Effector memory CD8-positive, alpha-beta T cell (primary cell): ENCODE measurements at regions not wholly inside any gene's neighbourhood (a gene's known extent, or its start where the extent isn't known, plus 50 kb on each side); places are given as distances from the start of the nearest gene placed in this dataset.
"Not testable (repeated sequence)": the region's sequence is repeated elsewhere in the genome, so short reads cannot be mapped to it uniquely, and the experiment has no call there.

Source experiments
- ATAC-seq: fragments of 150-1000 bp; cut with Tn5 transposase; replicated peaks from 2 replicates; pipeline ENCODE4 v1.10.0; 2021; ENCODE audit warnings: mild to moderate bottlenecking, moderate library complexity
- DNase-seq, 3 experiments: peaks; one replicate each; pipeline ENCODE4 v3.0.0; 2021
- H3K27ac Mint-ChIP-seq, 2 donors: one replicate each; pipeline ENCODE4 v1.8.0; 2022; ENCODE audit warnings: mild to moderate bottlenecking in 2 of 2, mixed read lengths in 2 of 2, moderate library complexity in 2 of 2
- H3K27me3 Mint-ChIP-seq, 2 donors: one replicate each; pipeline ENCODE4 v1.8.0; 2022; ENCODE audit warnings: mixed read lengths in 2 of 2
- H3K36me3 Mint-ChIP-seq: one replicate; pipeline ENCODE4 v1.8.0; 2022; ENCODE audit warnings: mild to moderate bottlenecking, moderate library complexity, mixed read lengths; ENCODE audit not compliant: insufficient read depth
- H3K4me1 Mint-ChIP-seq, 2 donors: one replicate each; pipeline ENCODE4 v1.8.0; 2022; ENCODE audit warnings: low read depth in 2 of 2, mixed read lengths in 2 of 2
- H3K4me3 Mint-ChIP-seq, 2 donors: one replicate each; pipeline ENCODE4 v1.8.0; 2022; ENCODE audit warnings: mild to moderate bottlenecking in 2 of 2, mixed read lengths in 2 of 2, moderate library complexity in 2 of 2
- H3K9me3 Mint-ChIP-seq, 2 donors: one replicate each; pipeline ENCODE4 v1.8.0; 2022; ENCODE audit warnings: mixed read lengths in 2 of 2

DNA sequence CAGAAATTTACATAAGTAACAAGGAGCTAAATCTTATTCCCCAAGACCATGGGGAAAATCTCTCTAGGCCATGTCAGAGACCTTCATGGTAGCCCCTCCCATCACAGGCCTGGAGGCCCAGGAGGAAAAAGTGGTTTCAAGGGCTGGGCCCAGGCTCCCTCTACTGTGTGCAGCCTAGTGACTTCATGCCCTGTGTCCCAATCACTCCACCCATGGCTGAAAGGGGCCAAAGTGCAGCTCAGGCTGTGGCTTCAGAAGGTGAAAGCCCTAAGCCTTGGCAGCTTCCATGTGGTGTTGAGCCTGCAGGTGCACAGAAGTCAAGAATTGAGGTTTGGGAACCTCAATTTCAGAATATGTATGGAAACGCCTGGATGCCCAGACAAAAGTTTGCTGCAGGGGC is 1612.7 kb upstream of the SLC39A10 start:
- no peak overlapping the region for H3K27ac Mint-ChIP-seq
- H3K27me3 Mint-ChIP-seq = no peaks in the 10 kb centered on the region
- H3K4me3 Mint-ChIP-seq = no peak overlapping the region
- peaks cover 4 to 6% of the 10 kb centered on the region in 2 donors for H3K9me3 Mint-ChIP-seq
- H3K4me1 Mint-ChIP-seq = no peaks in the 10 kb centered on the region
- ATAC-seq (no peak), DNase-seq (no peak)
- H3K36me3 Mint-ChIP-seq = no peaks in the 10 kb centered on the region

DNA sequence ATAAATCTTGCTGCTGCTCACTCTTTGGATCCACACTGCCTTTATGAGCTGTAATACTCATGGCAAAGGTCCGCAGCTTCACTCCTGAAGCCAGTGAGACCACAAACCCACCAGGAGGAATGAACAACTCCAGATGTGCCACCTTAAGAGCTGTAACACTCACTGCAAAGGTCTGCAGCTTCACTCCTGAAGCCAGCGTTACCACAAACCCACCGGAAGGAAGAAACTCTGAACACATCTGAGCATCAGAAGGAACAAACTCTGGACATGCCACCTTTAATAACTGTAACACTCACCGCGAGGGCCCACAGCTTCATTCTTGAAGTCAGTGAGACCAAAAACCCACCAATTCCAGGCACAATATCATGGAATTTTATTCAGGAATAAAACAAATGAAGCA is 1635.9 kb upstream of the SLC39A10 start:
- H3K9me3 Mint-ChIP-seq, DNase-seq, H3K27ac Mint-ChIP-seq, H3K36me3 Mint-ChIP-seq, H3K27me3 Mint-ChIP-seq, H3K4me3 Mint-ChIP-seq, ATAC-seq, H3K4me1 Mint-ChIP-seq: not testable (repeated sequence)

DNA sequence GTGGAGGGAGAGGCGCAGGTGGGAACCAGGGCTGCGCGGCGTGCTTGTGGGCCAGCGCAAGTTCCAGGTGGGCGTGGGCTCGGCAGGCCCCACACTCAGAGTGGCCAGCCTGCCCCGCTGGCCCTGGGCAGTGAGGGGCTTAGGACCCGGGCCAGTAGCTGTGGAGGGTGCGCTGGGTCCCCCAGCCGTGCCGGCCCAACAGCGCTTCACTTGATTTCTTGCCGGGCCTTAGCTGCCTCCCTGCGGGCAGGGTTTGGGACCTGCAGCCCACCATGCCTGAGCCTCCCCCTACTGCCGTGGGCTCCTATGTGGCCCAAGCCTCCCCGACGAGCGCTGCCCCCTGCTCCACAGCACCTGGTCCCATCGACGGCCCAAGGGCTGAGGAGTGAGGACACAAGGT is 1636.9 kb upstream of the SLC39A10 start:
- H3K4me3 Mint-ChIP-seq = no peak overlapping the region
- no peak for DNase-seq
- H3K27ac Mint-ChIP-seq = no peak overlapping the region
- no peaks in the 10 kb centered on the region for H3K27me3 Mint-ChIP-seq
- H3K36me3 Mint-ChIP-seq = peaks cover 3% of the 10 kb centered on the region
- ATAC-seq = no peak
- peaks cover 2 to 7% of the 10 kb centered on the region in 2 donors for H3K9me3 Mint-ChIP-seq
- H3K4me1 Mint-ChIP-seq = no peaks in the 10 kb centered on the region

GRCh38 chr2:194015751-194016150 is 1641.3 kb upstream of the SLC39A10 start:
- no peaks in the 10 kb centered on the region for H3K27me3 Mint-ChIP-seq
- ATAC-seq = no peak
- H3K36me3 Mint-ChIP-seq = peaks cover 3% of the 10 kb centered on the region
- H3K27ac Mint-ChIP-seq = no peak overlapping the region
- no peak for DNase-seq
- H3K4me1 Mint-ChIP-seq = no peaks in the 10 kb centered on the region
- H3K4me3 Mint-ChIP-seq = no peak overlapping the region
- peaks cover 0 to 4% of the 10 kb centered on the region in 2 donors for H3K9me3 Mint-ChIP-seq

DNA sequence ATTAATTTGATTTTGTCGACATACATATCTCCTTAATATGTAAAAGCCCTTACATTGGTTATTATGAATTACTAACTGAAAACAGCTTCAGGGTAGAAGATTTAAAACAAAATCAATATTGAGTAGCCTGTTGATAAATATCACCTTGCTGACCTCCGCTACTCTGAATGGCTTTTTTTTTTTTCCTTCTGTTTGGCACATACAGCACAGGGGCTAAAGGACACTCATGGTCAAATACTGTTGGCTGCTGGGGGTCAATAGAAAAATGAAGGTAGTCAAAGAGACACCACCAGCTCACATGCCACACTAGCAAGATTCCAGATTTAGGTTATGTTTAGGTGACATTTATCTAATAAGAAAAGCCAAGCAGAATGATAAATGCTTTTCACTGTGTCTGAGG is 1642.4 kb upstream of the SLC39A10 start:
- no peak for DNase-seq
- ATAC-seq = no peak
- Mint-ChIP-seq H3K36me3 (peaks cover 3% of the 10 kb centered on the region), H3K4me1 (no peaks in the 10 kb centered on the region), H3K27ac (no peak overlapping the region), H3K27me3 (no peaks in the 10 kb centered on the region), H3K4me3 (no peak overlapping the region), H3K9me3 (peaks cover 0 to 4% of the 10 kb centered on the region in 2 donors)

DNA sequence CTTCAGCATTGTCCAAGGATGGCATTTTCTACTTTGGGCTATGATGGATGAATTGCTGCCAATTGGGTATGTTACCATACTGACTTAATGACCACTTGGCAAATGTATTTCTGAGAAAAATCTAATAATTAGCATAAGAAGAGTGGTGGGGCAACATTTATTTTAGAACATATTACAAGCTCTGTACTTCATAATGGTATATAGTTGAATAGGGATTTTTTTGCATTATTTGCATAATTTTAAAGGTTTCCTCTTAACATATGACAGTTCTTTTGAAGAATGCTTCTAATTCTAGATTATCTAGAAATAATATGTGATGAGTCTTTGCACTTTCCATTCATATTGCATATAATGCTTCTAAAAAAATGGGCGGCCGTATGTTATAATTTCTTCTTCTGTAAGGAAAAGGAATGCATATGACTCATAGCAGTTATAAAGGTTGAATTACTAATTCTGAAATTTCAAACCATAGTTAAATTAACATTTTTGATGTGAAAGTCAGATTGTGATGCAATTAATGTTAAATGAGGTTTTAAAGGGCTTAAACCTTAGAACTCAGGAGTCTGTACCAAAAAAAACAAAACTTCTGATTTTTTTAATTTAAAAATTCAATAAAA is 1652.3 kb upstream of the SLC39A10 start:
- Mint-ChIP-seq H3K27ac (no peak overlapping the region), H3K4me1 (no peaks in the 10 kb centered on the region), H3K9me3 (peaks cover 3 to 24% of the 10 kb centered on the region in 2 donors), H3K36me3 (no peaks in the 10 kb centered on the region), H3K27me3 (no peaks in the 10 kb centered on the region), H3K4me3 (no peak overlapping the region)
- DNase-seq (no peak), ATAC-seq (no peak)

DNA sequence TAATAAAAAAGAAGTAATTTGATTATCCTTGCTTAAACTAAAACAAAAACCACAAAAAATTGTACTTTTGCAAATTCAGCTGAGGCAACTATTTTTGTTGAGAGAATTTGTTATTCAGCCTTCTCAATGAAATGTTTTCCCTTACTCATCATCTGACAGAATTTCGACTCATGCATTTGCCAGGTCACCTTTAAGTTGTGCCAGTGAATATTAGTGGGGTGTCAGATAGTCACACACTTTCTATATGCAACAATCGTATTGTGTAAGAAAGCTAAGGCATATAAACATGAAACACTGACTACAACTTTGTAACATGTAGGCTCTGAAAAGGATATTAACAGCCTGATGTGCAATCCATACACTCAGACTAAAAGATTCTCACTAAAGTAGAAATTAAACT is 1653.1 kb upstream of the SLC39A10 start:
- Mint-ChIP-seq H3K4me3 (no peak overlapping the region), H3K36me3 (no peaks in the 10 kb centered on the region), H3K9me3 (peaks cover 3 to 18% of the 10 kb centered on the region in 2 donors), H3K4me1 (no peaks in the 10 kb centered on the region), H3K27ac (no peak overlapping the region), H3K27me3 (no peaks in the 10 kb centered on the region)
- ATAC-seq = no peak
- no peak for DNase-seq

DNA sequence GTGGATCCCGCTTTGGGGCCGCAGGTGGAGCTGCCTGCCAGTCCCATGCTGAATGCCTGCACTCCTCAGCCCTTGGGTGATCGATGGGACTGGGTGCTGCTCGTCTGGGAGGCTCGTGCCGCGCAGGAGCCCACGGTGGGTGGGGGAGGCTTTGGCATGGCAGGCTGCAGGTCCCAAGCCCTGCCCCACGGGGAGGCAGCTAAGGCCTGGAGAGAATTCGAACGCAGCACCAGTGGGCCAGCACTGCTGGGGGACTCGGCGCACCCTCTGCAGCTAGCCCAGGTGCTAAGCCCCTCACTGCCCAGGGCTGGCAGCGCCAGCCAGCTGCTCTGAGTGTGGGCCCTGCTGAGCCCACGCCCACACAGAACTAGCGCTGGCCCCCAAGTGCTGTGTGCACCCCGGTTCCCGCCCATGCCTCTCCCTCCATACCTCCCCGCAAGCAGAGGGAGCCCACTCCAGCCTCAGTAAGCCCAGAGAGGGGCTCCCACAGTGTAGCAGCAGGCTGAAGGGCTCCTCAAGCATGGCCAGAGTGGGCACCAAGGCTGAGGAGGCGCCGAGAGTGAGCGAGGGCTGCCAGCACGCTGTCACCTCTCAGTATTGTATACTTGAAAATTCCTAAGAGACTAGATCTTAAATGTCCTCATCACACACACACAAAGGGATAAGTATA is 1654.2 kb upstream of the SLC39A10 start:
- DNase-seq = no peak
- Mint-ChIP-seq H3K4me1 (no peaks in the 10 kb centered on the region), H3K9me3 (peaks cover 3 to 8% of the 10 kb centered on the region in 2 donors), H3K36me3 (no peaks in the 10 kb centered on the region), H3K27me3 (no peaks in the 10 kb centered on the region), H3K4me3 (no peak overlapping the region), H3K27ac (no peak overlapping the region)
- no peak for ATAC-seq

- H3K4me1 Mint-ChIP-seq = no peaks in the 10 kb centered on the region
These were observed 1666.2 kb upstream of the SLC39A10 start for GRCh38 chr2:193990868-193991267.

DNA sequence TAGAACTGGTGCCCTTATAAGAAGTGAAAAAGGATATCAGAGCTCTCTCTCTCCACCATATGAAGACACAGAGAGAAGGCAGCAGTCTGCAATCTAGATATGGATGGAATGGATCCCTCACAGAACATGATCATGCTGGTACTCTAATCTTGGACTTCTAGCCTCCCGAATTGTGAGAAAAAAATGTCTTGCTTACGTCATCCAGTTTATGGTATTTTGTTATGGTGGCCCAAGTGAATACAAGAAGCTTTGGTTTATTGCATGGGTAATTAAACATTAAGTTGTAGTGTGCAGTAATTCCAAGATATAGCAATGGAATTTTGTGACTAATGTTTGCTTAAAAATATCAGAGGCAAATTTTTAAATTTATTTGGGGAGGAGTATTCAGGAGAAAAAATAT is 1667.4 kb upstream of the SLC39A10 start:
- DNase-seq (no peak), ATAC-seq (no peak)
- Mint-ChIP-seq H3K27me3 (no peaks in the 10 kb centered on the region), H3K9me3 (peaks cover 5 to 13% of the 10 kb centered on the region in 2 donors), H3K36me3 (no peaks in the 10 kb centered on the region), H3K27ac (no peak overlapping the region), H3K4me1 (no peaks in the 10 kb centered on the region), H3K4me3 (no peak overlapping the region)

More at GRCh38 chr2:193990868-193991267, 1666.2 kb upstream of the SLC39A10 start:
- Mint-ChIP-seq H3K27me3 (no peaks in the 10 kb centered on the region), H3K9me3 (peaks cover 5 to 13% of the 10 kb centered on the region in 2 donors), H3K4me3 (no peak overlapping the region), H3K36me3 (no peaks in the 10 kb centered on the region), H3K27ac (no peak overlapping the region)
- DNase-seq (no peak), ATAC-seq (no peak)

DNA sequence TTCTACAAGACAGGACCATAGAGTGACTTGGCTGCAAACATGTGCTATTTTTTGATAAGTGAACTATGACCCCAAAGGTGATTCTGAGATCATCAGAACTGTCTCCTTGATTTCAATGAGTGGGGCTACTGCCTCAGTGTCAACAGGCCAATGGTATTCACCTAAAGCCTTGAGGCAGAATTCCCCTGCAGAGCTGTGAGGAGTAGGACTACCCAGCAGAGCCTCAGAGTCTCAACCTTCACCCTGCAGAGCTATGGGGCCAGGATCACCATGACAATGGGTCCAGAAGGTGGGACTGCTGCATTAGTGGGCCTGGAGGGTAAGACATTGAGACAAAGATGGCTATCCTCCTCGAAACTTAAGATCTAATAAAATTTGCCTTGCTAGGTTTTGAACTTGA is 1668.2 kb upstream of the SLC39A10 start:
- Mint-ChIP-seq H3K4me1 (no peaks in the 10 kb centered on the region), H3K36me3 (no peaks in the 10 kb centered on the region), H3K27me3 (no peaks in the 10 kb centered on the region), H3K9me3 (peaks cover 5 to 13% of the 10 kb centered on the region in 2 donors), H3K27ac (no peak overlapping the region), H3K4me3 (no peak overlapping the region)
- DNase-seq = no peak
- no peak for ATAC-seq

GRCh38 chr2:193985272-193985671 is 1671.8 kb upstream of the SLC39A10 start:
- H3K36me3 Mint-ChIP-seq = no peaks in the 10 kb centered on the region
- H3K27me3 Mint-ChIP-seq = no peaks in the 10 kb centered on the region
- no peak for ATAC-seq
- H3K4me1 Mint-ChIP-seq = no peaks in the 10 kb centered on the region
- H3K9me3 Mint-ChIP-seq = peaks cover 5 to 13% of the 10 kb centered on the region in 2 donors
- H3K27ac Mint-ChIP-seq = no peak overlapping the region
- no peak for DNase-seq
- H3K4me3 Mint-ChIP-seq = no peak overlapping the region

DNA sequence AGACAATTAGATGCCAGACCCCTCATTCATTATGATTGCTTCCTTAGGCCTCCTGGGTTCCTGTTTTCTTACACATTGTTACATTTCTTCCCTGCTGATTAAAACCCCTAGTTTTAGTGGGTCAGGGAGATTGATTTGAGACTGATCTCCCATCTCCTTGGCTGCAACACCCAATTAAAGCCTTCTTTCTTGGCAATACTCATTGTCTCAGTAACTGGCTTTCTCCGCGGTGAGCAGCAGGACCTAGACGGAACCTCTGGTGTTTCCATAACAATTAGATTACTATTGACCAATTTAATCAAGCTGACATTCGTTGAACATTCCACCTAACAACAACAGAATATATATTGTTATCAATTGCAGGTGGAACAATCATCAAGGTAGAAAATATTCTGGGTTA is 1676.4 kb upstream of the SLC39A10 start:
- no peak overlapping the region for H3K27ac Mint-ChIP-seq
- DNase-seq (no peak), ATAC-seq (no peak)
- no peak overlapping the region for H3K4me3 Mint-ChIP-seq
- peaks cover 0 to 2% of the 10 kb centered on the region in 2 donors for H3K9me3 Mint-ChIP-seq
- no peaks in the 10 kb centered on the region for H3K36me3 Mint-ChIP-seq
- no peaks in the 10 kb centered on the region for H3K27me3 Mint-ChIP-seq
- no peaks in the 10 kb centered on the region for H3K4me1 Mint-ChIP-seq

GRCh38 chr2:193973781-193974180 is 1683.2 kb upstream of the SLC39A10 start:
- H3K9me3 Mint-ChIP-seq = peaks cover 0 to 4% of the 10 kb centered on the region in 2 donors
- H3K4me1 Mint-ChIP-seq = no peaks in the 10 kb centered on the region
- no peaks in the 10 kb centered on the region for H3K36me3 Mint-ChIP-seq
- no peak overlapping the region for H3K27ac Mint-ChIP-seq
- no peak for ATAC-seq
- H3K4me3 Mint-ChIP-seq = no peak overlapping the region
- H3K27me3 Mint-ChIP-seq = no peaks in the 10 kb centered on the region
- DNase-seq = no peak
